Transverse colon (tissue), 4 donors: ENCODE measurements at regions not wholly inside any gene's neighbourhood (a gene's known extent, or its start where the extent isn't known, plus 50 kb on each side); places are given as distances from the start of the nearest gene placed in this dataset.

ENCODE experiments used
- CTCF ChIP-seq, 5 experiments: fragments of 200-600 bp in 3 of 5; fragments of 450-650 bp in 2 of 5; sonication (generic) in 3 of 5; IDR thresholded peaks; 1 replicate in 2 of 5; 2 replicates in 3 of 5; pipeline ENCODE4 v1.5.1; 2016 to 2017; ENCODE audit warnings: antibody characterized with exemption in 5 of 5, inconsistent platforms in 3 of 5, mild to moderate bottlenecking in 2 of 5, moderate library complexity in 1 of 5
- EP300 ChIP-seq: sonication (generic); formaldehyde crosslinking; IDR thresholded peaks from one replicate; pipeline ENCODE4 v1.6.1; 2017; ENCODE audit warnings: antibody characterized with exemption, low read depth
- POLR2A ChIP-seq: fragments of 450-650 bp; IDR thresholded peaks from one replicate; pipeline ENCODE4 v1.6.1; 2016; ENCODE audit warnings: antibody characterized with exemption, mild to moderate bottlenecking, moderate library complexity
- POLR2AphosphoS5 ChIP-seq, 3 donors: sonication (generic); formaldehyde crosslinking; IDR thresholded peaks; one replicate each; pipeline ENCODE4 v1.6.1; 2016; ENCODE audit warnings: antibody characterized with exemption in 3 of 3

DNA sequence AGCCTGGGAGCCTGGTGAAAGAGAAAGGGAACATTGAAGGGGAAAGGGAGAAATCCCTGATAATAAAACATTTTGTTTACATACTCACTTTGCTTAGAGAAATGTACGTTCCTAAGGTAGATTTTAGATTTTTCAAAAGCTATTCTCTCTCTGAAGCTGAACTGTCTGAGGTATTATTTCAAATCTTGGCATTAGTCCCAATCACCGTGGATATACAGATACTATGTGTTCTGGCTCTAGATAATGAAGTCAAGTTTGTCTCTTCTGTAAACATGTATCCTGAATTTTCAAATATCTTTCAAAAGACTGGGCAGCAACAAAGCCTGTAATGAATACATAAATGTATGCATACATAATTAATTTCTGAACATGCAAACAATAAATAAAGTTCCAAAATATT, 1104.2 kb upstream of the FAM98A start:
- TF ChIP-seq CTCF (IDR thresholded peaks at IDR 0.05) (no peak), POLR2A (no peak), POLR2AphosphoS5 (IDR thresholded peaks at IDR 0.05) (no peak), EP300 (no peak)
